ENCODE measurements at regions not wholly inside any gene's neighbourhood (a gene's known extent, or its start where the extent isn't known, plus 50 kb on each side); places are given as distances from the start of the nearest gene placed in this dataset.

DNA sequence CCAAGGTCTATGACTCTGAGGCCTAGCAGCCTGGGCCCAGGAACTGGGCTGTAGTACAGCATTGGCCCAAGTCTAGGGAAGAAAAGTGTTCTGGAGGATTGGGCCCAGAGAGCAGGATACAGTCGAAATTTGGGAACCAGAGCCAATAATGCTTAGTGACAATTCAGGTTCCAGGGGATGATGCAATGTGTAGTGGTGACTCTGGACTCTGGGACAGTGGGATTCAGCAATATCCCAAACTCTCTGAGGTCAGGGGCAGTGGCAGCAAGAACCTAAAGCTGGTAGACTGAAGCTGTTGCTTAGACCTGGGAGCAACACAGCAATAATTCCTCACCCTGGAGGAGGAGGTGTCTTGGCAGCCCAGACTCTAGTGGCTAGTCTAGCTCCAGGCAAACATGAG lies 545.5 kb upstream of the ARGLU1 start:
- no peak for DNase-seq (ENCODE audit: low spot score)

DNA sequence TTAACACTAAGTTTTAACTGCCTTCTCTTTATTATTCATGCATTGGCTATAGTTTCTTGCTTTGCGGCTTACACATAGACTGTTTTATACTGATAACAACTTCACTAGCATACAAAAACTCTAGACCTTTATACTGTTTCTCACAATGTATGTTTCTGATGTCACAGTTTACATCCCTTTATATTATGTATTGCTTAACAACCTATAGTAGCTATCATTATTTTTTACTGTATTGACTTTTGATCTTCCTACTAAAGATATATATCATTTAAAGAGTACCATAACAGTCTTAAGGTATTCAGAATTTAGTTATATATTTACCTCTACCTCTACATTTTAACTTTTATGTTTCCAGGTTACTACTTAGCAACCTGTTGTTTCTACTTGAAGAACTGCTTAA lies 543.3 kb upstream of the ARGLU1 start:
- DNase-seq (ENCODE audit: low spot score), result no peak

DNA sequence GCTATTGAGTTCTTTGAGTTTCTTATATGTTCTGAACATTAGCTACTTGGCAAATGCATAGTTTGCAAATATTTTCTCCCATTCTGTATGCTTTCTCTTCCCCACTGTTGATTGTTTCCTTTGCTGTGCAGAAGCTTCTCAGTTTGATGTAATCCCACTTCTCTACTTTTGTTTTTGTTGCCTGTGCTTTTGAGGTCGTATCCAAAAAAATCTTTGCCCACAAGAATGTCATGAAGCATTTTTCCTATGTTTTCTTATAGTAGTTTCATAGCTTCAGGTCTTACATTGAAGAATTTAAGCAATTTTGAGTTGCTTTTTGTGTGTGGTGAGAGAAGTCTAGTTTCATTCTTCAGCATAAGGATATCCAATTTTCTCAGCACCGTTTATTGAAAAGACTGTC lies 536.7 kb upstream of the ARGLU1 start:
- DNase-seq (ENCODE audit: low spot score), result no peak

DNA sequence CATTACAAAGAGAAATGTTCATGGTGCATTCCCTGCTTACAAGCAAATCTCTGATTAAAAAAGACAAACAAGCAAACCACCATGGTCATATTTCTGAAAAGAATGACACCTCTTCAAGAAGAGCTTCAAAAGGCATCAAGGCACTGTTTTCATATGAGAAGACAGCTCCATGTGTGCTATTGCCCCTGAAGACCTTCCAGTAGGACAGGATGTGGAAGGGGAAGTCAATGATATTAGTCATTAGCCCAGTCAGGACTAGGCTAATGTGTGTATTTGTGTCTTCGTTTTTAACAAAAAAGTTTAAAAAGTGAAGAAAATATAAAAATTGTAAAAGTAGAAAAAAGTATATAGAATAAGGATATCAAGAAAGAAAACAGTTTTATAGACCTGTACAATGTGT lies 534.7 kb upstream of the ARGLU1 start:
- no peak for DNase-seq (ENCODE audit: low spot score)

DNA sequence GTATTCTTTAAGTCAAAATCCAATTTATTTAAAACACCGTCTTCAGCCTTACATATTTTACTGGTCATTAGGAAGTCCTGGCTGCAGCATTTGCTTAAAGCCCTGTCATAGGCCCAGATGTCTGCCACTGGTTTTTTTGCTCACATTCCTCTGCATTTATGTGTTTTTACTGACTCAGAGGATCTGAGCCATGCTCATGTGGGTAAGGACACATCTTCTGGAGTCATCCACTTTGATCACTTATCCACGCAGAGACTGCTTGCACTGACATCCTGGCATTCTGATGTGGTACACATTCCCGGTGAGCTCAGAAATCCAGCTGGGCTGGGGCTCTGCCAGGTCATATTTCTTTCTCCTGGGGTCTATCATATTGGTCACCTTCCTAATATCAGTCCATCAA lies 531.7 kb upstream of the ARGLU1 start:
- DNase-seq (ENCODE audit: low spot score), result peak; percentile 68

DNA sequence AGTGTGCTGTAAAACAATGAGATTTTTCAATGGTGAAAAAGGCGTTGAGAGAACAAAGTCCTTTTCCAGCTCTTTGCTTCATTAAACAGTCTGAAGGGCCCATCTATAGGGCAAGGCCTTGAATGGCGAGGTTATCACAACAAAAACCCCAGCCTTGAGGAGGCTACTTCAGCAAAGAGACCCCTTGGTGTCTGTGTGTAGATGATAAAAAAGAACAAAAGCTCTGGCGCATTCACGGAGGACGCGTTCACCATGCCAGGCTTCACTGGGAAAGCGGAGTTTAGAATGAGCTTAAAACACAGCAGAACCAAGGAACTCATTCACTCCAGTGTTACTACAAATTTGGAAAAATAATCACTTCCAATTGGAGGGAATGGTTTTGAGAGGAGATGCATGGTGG lies 530.0 kb upstream of the ARGLU1 start:
- no peak for DNase-seq (ENCODE audit: low spot score)

DNA sequence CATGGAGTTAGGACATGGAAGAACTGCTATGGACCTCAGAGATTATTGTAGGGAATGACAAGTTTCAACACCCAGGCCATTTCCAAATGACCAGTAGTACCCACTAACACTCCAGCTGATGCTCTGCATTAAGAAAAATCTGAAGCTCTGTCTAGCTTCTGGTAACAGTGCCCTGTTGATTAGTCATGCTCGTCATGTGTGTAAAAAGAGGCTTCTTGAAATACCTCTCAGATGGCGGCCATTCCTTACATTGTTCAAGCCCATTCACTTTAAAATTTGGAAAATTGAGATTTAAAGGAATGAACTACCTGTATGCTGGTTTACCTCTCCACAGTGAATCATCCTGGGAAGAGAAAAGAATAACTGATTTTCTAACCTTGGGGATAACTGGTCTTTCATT lies 527.9 kb upstream of the ARGLU1 start:
- DNase-seq (ENCODE audit: low spot score), result no peak

DNA sequence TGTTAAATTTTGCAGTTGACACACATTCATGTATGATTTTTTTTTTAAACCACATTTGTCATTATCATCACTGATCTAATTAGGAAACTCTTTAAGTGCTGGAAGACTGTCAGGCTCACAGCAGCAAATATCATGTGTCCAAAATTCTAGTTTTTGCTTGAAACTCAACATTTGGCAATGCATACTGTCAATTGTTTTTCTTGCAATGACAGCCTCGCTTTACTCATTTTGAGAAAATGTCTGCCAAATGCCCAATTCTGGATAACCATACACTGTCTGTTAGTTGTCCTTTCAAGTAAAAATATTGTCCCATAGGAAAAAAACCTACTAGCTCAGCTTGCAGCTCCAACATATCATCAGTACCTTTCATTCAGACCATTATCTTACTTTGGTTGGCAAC lies 523.9 kb upstream of the ARGLU1 start:
- DNase-seq (ENCODE audit: low spot score), result no peak

DNA sequence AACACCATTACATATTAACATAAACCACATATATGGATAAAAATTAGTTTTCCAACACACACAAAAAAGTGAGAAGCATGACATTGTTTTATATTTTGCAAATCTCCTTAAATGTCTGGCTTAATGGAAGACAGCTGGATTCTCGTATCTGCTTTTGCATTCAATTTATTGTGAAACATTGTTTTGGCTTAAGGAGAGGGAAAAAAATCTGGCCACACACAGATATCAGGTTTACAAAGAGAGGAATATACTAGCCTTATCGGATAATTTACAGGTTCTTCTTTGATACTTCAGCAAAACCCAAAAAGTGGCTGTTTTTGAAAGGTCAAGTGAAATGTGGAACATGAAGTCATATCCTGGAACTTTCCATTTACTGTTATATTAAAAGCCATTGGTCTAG lies 523.5 kb upstream of the ARGLU1 start:
- DNase-seq (ENCODE audit: low spot score), result no peak

DNA sequence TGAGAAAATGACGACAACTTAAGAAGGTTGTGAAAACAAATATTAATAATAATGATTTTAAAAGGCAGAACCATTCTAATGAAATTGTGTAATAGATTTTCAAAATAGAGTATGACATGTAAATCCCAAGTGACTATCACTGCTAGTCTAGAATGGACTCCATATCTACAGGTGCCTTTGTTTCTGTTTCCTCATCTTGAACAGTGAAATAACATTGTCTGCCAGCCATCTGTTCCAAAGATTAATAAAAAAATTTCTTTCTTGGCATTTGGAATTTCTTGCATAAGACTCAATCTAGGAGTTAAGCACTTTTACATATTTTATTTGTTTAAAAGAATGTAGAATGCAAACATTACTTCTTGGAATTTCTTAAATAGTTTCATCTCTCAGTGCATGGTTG lies 520.1 kb upstream of the ARGLU1 start:
- DNase-seq (ENCODE audit: low spot score), result no peak

DNA sequence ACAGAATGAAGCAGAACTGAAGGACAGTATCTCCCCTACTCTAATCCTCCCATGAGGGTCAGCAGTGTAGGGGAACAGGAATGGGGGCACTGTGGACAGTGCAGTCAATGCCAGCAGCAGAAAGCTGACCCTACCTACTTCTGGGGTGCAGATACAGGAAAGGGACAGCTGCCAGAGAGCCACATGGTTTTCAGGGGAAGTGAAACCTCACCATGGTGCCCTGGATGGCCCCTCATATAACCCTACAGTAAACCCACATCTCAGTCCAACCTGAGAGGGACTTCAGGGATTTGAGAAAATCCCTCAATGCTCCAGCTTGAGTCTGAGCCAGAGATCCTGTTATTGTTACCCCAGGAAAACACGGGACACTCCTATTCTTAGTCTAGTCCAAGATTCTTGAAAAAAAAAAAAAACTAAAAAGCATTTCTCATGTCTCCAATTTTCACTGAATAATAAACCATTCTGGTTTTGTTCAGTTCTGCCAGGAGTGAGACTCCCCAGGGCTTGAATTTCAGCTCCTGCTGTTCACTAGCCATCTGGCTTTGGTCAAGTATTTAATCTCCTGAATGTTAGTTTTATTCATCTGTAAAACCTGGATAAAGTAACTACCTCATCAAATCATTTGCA lies 511.6 kb upstream of the ARGLU1 start:
- DNase-seq (ENCODE audit: low spot score), result no peak

DNA sequence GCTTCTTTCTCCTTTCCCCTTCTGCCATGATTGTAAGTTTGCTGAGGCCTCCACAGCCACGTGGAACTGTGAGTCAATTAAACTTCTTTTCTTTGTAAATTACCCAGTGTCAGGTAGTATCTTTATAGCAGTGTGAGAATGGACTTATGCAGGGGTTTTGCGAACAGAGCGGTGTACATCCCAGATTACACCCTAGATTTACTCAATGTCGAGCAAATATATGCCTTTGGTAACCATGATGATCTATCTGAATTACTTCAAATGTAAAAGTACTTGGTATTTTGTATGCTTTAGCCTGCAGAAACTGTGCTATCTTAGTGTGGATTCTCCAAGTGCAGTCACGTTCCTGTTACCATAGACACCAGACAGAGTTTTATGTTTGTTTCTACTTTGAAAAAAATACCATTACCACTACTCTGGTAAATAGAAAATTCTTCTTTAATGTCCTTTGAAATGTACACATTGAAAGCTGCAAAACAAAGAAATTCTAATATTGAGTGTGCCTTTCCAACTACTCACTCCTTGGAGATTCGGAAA lies 510.4 kb upstream of the ARGLU1 start:
- no peak for DNase-seq (ENCODE audit: low spot score)

DNA sequence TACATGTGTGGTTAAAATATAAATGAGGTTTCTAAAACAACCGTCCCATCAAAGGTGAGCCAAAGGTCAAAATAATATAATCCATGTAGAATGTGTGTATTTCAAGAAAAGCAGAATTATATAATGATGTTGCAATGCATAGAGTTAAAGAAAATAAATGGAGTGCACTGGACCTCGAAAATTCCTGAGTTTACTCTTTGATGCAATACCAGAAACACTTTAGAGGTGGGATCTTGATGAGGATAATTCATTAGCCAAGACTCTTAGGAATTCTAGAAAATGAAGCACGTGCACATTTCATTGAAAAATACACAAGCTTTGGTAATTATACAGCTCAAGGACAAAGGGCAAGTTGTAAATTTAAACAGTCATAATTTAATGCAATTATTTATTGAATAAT lies 508.9 kb upstream of the ARGLU1 start:
- no peak for DNase-seq (ENCODE audit: low spot score)

DNA sequence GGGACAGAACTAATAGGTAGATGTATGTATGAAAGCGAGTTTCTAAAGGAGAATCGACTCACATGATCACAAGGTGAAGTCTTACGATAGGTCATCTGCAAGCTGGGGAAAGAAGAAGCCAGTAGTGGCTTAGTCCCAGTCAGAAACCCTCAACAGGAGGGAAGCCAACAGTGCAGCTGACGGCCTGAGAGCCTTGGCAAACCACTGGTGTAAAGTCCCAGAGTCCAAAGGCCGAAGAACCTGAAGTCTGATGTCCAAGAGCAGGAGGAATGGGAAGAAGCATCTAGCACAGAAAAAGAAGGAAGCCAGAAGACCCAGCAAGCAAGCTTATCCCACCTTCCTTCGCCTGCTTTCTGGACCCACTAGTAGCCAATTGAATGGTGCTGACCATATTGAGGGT lies 507.6 kb upstream of the ARGLU1 start:
- no peak for DNase-seq (ENCODE audit: low spot score)

DNA sequence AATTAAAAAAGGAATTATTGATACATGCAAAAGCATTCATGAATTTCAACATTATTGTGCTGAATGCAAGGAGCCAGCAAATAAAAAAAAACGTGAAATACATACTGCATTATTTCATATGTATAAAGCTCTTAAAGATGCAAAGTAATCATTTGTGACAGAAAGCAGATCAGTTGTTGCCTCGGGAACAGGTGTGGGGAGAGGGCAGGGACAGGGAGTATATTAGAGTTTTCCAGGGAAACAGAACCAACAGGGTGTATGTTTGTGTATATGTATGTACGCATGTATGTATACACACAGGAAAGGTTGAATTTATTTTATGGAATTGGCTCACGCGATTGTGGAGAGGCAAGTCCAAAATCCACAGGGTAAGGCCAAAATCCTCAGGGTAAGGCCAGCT lies 502.9 kb upstream of the ARGLU1 start:
- DNase-seq (ENCODE audit: low spot score), result no peak

DNA sequence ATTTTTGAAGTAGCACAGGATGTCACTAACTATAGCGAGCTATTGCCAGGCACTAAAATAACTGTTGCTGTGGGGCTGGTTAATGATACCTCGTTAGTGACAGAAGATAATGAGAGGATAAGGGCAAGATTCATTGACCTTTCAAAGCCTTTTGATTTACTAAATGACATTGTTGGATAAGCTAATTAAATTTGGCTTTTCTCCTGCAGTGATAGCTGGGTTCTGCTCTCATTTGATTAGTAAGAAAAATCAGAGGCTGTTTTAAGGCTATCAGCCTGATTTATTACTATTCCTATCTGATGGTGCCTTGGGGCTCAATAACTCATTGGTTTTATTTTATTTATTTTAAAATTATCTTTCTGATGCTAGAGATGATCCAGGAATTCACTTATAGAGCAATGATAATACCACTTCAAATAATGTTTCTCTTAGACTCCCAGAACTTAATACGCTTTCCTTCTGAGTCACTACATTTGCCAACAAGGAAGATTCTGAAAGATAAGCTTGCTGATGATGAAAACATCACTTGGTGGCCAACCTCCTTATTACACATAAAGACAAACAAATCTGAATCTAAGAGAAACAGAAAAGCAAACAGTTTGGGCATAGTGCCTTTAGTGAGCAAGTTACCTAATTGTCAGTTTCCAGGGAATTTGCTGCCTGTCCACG lies 501.3 kb upstream of the ARGLU1 start:
- no peak for DNase-seq (ENCODE audit: low spot score)

DNA sequence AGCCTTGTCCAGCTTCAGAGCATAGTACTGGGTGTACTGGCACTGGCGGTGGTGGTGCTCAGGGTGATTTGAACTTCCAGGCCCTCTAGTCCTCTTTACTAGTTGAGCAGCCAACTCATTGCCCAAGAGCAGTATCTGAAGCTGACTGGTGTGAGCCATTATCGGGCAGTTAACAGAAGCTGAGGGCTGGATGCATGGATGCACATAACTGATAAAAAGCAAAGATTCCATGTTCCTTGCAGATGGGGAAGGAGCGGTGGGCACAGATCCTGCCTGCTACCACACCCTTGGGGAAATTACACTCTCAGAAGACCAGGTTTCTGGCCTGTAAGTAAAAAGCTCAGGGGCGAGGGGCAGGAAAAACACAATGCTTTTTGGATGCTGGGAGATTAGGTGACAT lies 499.4 kb upstream of the ARGLU1 start:
- DNase-seq (ENCODE audit: low spot score), result no peak

DNA sequence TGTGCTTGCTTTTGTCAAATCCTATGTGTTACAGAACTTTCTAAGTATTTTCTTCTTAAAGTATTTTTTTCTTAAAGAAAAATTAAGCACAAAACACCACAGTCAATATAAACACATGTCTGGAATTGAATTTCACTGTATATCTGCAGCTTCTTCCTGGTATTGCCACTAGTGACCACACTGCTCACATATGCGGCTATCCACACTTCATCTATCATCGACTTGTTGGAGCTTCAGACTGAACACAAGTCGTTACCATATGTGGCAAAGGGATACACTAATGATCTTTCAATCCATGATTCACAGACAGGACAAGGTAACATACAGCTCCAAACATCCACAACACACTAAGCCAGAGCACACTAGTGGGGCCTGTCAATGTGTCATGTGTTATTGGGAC lies 498.4 kb upstream of the ARGLU1 start:
- DNase-seq (ENCODE audit: low spot score), result no peak

DNA sequence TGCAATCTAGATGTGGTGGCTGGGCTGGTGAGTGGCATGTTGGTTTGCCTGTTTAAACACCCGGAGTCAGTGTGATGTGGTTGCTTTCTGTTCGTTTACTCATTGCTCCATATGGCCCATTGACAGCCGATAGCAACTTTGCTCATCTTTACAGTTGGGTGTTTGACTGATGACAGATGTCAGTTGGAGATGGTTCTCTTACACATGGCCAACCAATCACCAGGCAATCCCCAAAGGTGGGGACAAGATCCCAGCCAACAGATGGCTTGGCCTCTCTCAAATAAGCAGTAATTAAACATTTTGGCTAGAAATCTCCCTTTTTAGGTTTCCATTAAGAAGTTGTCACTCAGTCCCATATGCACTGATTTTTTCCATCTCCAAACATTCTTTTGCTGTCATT lies 497.1 kb upstream of the ARGLU1 start:
- DNase-seq (ENCODE audit: low spot score), result no peak

DNA sequence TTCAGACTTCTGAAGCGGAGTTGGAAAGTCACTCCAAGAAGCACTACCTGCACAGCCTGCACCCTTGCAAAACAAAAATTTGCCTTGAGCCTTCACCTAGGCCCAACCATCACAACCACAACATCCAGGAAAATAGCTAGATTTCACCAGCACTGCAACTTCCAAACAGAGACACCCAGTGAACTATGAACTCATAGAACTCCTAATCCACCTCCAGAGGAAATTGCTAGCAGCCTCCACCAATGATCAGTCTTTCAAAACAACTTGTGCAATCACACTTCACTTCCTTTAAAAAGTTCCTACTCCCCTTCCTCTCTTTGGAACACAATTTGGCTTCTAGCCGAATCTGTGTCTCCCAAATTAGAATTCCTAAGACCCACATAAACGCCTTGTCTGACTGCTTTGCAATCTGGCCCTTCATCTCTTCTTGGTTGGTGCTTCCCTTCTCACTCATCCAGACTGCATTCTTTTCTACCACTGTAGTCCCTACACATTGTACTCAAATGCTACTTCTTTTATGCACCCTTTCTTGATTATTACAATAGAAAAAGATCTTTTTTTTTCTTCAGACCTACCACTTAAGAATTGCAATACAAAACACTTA lies 489.2 kb upstream of the ARGLU1 start:
- no peak for DNase-seq (ENCODE audit: low spot score)

DNA sequence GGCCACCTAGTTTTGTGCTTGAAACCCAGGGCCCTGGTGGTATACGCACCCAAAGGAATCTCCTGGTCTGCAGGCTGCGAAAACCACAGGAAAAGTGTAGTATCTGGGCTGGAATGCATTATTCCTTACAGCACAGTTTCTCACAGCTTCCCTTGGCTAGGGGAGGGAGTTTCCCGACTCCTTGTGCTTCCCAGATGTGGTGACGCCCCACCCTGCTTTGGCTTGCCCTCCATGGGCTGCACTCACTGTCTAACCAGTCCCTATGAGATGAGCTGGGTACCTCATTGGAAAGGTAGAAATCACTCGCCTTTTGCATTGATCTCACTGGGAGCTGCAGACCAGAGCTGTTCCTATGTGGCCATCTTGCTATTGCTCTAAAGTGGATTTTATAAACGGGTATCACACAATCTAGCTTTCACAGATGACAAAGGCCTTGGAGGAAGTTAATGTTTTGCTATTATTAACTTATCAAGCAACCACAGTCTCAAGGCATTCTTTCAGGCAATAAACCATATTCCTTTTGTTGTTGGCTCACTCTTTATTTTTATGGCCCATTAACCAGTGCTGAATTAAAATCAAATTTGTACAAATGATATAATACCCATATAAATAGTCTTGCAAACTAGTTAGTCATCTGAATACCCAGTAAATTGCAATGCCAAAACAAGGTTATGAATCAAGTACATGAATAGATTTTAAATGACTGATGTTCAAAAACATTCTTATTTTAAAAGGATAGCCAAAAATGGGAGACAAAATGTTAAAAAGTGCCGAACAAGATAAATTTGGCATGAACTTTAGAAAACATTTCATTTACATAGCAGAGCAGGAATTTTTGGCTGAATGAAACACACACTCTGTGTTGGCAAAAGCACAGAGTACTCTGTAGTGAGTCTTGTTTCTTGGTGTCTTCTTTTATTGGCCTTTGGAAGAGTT lies 475.4 kb upstream of the ARGLU1 start:
- DNase-seq (ENCODE audit: low spot score), result peak; percentile 55

DNA sequence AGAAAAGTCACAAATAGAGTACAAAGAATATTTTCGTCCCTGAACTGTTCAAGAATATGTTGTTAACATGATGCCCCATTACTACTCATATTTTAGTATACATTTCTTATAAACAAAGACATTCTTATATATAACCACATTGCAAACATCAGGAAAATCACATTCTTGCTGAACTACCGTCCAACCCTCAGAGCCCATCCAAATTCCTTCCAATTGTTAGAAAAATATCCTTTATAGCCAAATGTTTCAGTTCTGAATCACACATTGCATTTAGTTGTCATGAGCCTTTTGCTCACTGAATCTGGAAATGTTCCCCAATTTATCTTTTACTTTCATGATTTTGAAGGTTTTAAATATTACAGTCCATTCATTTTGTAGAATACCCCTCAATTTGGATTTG lies 467.8 kb upstream of the ARGLU1 start:
- peak; percentile 58 for DNase-seq (ENCODE audit: low spot score)

DNA sequence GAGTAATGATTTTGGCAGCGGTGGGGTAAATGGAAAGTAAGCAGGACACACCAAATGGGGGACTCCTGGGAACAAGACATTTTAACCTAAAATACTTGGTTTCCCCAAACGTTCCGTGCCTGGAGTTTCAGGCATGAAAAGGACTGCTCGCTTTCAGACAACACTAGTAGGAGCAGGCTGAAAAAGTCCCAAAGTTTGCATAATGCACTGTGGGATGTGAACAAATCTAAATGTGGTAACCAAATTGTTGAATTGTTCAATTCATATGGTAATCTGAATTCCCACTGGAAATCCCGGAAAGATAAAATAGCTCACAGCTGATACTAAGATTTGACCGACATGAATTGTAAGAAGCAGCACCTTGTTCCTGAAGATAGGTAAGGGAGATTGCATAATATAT lies 467.2 kb upstream of the ARGLU1 start:
- no peak for DNase-seq (ENCODE audit: low spot score)

Data from AG08395 (cell line).